GM19324 (cell line): ENCODE measurements at regions not wholly inside any gene's neighbourhood (a gene's known extent, or its start where the extent isn't known, plus 50 kb on each side); places are given as distances from the start of the nearest gene placed in this dataset.
"Not testable (repeated sequence)": the region's sequence is repeated elsewhere in the genome, so short reads cannot be mapped to it uniquely, and the experiment has no call there.

Experiments used
- ATAC-seq: cut with Tn5 transposase; IDR thresholded peaks from one replicate; pipeline ENCODE4 v1.9.1; 2021; ENCODE audit warnings: mild to moderate bottlenecking, moderate library complexity; ENCODE audit not compliant: unreplicated experiment, low FRiP score

DNA sequence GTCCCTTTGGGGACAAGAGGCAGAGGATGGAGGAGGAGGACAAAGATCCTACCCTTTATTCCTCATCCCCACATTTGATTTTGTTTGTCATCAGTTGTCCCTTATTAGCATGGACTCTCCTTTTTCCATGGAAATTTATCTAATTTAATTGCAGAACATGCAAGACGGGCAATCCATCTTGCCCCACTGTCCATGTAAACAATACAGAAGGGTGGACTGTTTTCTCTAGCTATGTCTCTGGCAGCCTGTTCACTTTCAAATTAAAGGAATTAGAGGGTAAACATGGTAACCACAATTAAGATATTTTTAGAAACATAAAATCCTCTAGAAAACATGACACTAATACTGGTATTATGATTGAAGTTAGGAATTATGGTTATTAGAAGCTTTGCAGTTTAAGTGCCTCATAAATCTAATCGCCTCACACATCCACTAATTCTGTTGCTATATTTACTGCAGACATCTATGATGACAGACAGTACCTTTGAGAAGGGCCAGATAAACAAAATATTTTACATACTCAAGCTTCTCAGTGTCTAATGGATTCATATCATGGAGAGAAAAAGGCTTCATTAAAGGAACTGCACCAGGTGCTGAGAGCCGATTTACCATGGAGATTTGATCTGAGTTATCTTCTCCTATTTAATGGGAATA is 215.5 kb downstream of the LNPK start:
- no peak for ATAC-seq

DNA sequence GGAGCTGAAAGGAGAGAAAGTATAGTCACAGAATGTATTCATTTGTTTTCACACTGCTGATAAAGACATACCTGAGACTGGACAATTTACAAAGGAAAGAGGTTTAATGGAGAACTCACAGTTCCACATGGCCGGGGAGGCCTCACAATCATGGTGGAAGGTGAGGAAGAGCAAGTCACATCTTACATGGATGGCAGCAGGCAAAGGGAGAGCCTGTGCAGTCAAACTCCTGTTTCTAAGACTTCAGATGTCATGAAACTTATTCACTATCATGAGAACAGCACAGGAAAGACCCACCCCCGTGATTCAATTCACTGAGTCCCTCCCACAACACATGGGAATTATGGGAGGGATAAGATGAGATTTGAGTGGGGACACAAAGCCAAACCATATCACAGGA is 224.7 kb downstream of the LNPK start:
- not testable (repeated sequence) for ATAC-seq

DNA sequence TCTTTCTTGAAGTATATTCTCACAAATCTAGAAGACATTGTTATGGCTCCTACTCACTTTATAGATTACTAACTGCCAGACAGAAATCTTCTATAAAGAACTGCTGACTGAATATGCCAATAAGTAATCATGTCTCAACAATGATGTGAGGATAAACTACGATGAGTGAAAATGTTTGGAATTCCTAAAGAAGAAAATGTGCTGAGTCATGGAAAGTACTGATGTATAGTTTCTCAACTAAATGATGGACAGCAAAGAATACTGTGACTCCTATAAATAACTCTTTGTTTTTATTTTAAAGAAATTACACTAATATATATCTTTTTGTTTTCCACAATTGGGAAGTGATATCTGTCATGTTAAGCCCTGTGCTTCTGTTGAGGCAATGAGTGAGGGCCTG is 232.9 kb downstream of the LNPK start:
- ATAC-seq = no peak

DNA sequence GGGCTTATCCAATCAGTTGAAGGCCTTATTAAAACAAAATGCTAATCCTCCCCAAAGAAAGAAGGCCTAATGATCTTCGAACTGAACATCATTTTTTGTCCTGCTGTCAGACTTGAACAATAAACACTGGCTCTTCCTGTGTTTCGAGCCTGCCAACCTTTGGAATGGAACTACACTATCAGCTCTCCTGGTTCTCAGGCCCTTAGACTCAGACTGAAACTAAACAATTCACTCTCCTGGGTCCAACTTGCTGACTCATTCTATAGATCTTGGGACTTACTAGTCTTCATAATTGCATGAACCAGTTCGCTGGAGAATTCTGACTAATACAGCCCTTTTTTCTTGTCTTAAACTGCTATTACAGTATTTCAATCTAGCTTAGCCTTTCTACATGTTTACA is 235.2 kb downstream of the LNPK start:
- ATAC-seq = no peak

DNA sequence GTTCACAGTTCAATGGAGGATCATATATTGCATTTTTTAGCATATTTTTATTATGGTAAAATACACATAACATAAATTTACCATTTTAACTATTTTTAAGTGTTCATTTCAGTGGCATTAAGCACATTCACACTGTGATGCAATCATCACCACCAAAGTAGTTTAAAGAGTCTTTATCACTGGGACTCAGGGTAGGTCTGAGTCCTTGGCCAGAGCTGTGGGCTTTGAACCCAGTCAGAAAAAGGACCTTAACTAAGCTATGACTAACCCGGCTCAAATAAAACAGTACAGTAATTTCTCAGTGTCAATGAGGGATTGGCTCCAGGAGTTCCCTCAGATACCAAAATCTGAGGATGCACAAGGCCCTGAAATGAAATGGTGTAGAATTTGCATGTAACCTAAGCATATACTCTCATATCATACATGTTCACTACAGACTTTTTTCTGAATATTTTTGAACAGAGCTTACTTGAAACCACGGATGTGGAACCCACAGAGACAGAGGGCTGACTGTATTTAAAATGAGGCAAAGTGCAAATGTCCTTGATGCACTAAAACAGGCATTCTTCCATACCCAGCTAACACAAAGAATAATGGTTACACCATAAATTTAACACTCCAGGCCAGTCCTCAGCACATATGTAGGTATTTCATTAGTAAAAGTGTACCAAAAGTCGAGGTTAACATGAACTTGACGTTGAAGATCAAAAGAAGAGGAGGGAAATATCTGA is 246.2 kb downstream of the LNPK start:
- no peak for ATAC-seq

DNA sequence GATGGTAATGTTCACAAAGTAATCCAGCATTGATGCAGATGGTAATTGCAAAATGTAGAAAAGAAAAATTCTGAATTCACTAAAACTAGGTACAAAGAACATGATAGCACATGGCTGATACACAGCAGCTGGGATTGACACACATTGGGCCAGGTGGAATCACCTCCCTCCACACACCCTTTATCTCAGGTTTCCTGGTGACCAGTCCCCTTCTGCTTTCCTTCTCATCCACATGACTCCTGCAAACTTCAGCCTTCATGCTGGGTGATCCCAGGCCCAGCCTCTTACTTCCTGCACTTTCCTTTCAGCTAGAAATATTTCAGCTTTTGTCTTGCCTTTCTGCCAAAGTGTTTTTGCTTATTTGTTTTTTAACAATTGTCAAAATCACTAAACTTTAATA is 246.9 kb downstream of the LNPK start:
- no peak for ATAC-seq

DNA sequence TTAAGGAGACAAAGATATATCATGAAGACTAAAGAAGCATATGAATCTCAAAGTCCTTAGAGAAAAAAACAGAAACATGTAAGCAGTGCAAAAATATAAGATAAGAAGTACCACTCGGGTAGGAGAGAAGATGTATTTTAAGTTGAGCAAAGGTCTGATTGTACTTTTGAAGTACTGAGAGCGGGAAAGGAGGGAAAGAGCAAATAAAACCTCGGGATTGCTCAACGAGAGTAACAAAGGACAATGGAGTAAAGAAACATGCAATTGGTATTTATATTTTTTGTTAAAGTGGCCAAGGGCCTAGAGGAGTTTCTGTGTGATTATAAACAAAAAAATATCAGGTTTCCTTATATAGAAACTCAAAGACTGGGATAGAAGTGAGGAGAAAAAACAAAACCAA is 251.9 kb downstream of the LNPK start:
- no peak for ATAC-seq

DNA sequence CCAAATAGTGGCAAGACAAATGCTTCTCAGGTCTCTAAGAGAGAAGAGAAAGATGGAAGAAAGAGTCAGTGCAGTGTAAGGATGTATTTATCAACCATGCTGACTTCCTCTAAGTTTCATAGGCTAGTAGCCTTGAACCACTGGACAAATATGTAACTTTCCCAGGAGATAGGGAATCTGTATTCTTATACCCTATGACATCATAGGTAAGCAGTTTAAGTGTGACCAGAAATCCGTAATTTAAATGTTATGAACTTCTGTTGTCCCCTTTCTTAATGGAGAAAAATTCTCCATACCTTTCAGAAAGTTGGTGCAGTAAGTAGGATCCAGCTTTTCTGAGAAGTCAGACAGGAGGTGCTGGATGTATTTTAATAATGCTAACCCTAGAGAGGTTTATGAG is 256.2 kb downstream of the LNPK start:
- no peak for ATAC-seq

DNA sequence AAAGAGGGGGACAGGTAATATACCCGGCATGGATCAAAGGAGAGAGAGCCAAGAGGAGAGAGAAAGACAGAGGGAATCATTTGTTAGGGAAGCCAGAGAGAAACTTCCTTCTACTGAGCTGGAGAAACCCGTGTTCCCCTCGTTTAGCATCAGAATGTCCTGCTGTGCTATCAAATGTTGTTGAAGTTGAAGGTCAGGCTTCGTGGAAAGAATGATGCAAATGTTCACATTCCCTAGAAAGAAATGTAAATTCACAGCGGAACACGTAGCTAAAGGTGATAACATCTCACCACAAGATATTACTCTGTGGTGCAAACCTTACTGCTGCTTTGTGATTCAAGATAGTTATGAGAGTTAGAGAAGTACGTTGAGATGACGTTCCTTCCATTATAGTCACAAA is 258.1 kb downstream of the LNPK start:
- no peak for ATAC-seq

DNA sequence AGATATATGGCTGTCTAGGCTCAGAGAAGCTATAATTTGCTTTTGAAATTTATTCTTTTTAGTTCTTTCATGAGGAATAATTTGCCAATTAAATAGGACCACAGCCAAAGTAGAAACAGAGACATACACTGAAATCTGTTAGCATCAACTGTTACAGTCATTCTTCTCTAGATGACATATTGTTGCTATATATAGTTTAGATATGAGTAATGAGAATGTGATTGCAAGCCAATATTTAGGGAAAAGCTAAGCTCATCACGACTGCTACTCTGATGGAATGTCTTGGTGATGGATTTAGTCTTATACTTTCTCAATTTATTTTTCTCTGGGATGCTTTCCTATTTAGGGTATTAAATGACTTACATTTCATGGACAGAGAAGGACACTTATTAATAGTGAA is 259.1 kb downstream of the LNPK start:
- no peak for ATAC-seq

DNA sequence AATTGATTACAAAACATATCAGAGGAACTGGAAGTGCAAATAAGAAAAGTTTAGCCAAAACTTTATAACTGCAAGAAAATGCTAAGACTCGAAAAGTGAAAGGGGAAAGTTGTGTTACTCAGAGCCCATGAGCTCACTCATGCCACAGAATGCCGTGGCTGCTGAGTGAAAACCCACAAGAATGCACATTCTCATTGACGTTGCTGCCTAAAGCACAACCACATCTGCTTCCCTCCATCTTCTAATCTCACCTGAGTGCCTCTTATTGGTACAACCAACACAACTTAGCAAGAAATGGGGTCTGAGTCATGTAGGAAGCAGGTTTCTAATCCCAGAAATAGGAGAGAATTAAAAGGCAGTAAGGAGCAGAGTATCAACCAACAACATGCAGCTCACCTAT is 259.7 kb downstream of the LNPK start:
- no peak for ATAC-seq

DNA sequence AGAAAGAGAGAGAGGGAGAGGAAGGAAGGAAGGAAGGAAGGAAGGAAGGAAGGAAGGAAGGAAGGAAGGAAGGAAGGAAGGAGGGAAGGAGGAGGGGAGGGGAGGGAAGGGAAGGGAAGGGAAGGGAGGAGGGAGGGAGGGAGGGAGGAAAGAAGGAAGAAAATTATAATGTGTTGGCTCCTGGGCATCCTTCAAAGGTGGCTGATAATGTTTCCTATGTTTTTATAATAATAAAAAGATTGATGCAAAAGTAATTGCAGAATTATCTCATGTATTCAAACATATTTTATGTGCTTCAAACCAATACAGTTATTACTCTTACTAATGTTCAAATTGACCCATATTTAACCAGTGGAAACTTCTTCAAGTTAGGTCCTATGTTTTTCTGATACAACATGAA is 260.9 kb downstream of the LNPK start:
- ATAC-seq = no peak

DNA sequence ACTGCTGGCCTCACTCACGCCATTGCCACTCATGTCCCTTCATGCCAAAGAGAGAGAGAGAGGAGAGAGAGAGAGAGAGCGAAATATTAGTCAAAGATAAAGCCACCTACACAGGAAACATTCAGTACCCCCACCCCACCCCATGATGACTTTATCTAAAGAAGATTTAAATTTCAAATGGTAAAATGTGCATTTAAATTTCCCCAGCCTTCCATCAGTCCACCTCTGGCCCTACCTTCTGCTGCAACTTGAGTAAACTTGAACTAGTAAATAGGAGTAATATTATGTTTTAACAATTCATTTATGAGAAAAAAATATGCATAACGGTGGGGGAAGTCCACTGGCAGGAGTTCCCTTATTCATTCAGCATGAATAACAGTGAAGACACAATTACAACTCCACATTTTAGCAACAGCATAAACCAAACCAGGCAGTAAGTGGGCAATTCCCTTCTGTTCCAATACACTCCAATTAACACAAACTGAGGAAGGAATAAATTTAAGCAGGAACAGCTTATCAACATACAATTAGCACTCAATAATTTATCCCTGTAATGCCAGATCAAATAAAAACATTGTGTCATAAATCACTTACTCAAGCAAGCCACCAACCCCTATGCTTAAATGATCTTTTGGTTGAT is 264.2 kb downstream of the LNPK start:
- no peak for ATAC-seq

DNA sequence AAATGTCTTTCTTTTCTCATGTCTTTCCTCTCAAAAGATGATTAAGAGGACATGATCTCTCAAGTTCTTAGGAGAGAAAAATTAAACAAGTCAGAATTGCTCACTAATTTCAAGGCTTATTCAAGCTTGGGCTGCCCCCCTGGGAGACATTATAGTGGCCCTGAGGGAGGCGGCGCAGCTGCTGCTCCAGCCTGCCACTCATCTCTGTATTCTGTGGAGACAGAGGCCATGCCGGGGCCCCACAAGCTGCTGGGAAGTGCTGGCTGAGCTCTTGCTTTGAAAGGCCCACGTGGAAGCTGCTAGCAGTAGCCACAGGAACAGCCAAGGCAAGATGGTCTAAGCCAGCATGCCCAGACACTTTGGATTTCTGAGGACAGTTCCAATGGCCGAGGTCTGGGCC is 267.4 kb downstream of the LNPK start:
- no peak for ATAC-seq

DNA sequence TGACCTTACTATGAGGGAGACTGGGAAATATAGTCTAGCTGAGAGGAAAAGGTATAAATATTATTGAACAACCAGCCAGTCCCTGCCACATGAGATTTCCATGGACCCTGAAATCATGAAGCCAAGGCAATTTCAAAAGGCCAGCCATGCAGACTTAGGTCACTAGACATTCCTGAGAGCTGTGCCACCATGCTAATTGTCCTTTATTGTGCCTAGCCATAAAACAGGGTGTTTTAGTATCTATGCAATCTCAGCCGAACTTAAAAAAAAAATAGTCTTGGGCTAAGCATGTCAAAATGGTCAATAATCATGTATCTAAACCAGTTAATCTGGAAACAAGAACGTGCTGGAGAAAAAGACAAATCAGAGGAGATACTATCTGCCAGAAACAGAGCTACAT is 269.5 kb downstream of the LNPK start:
- no peak for ATAC-seq

DNA sequence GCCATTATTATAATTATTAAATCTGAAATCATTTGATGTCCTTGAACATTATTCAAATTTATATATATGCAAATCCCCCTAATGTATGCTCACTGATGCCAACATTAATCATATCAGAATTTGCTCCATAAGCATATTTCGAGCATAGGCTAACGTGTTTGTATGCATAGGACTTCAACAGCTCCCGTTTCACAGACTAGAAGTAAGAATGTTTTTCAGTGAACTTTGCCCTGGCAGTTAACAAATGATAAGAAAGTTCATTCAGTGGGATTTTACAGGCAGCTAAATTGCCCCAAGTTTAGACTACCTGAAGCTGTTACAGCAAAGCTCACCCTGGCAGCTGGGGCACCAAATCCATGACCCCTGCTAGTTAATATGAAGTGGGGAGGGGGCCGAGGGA is 272.0 kb downstream of the LNPK start:
- ATAC-seq = no peak

DNA sequence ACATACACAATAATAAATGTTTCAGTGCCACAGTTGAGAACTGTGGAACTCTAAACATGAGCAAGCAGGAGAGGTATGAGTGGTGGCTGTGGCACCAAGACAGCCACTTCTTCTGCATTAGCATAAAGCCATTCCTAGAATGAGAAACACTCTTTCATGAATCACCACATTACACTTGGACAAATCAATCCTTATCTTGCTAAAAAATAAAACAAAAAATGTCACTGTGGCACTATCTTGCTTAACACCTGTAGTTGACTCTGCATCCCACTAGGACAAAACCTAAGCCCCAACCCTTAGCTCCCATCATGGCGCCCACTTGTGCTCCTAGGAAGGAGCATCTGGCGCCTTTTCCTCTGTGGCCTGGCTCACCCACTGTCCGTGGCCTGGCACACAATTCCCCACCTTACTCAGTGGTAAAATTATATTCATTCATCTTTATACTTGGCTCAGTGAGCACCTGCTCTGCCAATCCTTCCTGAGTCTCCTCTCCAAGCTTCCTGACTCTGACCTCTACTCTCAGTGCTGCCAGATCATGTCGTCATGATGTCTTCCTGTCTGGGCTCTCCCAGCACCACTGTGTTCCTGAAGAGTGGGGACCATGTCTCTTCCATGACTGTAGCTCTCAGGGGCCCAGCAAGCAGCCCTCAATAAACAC is 272.9 kb downstream of the LNPK start:
- no peak for ATAC-seq

DNA sequence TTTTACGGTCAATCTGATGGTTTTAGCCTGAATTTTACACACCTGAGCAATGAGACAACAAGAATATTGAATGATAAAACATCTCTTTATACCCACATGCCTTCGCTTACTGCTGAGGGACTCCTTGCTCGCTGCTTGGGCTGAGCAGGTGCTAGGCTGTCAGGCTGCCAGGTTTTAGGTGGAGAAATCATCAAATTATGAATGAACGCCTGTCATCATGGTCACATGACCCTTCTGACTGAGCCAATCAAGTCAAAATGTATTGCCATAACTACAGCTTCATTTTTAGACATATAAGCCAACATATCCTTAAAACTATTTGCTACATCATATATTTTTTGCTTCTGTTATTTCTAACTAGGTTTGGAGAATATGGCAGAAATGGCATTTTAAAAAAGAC is 274.0 kb downstream of the LNPK start:
- no peak for ATAC-seq

DNA sequence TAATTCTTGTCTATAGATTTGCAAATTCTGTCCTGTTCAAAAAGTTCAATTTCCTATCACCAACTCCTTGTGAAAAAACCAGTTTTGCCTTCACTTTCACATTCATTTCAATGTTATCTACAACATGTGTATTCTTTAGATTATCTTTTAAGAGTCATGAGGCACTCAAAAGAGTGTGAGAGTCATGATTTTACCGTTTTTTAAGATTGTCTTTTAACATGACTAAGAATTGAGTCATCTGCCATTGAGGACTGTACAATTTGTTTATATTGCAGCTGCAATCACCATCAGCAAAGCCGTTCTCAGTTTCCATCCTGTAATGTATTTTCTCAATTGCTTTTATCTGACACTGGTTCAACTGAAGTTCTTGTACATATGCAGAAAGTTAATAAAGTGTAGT is 275.8 kb downstream of the LNPK start:
- no peak for ATAC-seq

DNA sequence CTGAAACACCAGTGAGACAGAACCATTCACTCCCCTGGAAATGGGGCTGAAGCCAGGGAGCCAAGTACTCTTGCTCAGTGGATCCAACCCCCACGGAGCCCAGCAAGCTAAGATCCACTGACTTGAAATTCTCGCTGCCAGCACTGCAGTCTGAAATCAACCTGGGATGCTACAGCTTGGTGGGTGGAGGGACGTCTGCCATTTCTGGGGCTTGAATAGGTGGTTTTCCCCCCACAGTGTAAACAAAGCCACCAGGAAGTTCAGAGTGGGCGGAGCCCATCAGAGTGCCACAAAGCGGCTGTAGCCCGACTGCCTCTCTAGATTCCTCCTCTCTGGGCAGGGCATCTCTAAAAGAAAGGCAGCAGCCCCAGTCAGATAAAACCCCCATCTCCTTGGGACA is 292.8 kb downstream of the LNPK start:
- ATAC-seq = no peak

DNA sequence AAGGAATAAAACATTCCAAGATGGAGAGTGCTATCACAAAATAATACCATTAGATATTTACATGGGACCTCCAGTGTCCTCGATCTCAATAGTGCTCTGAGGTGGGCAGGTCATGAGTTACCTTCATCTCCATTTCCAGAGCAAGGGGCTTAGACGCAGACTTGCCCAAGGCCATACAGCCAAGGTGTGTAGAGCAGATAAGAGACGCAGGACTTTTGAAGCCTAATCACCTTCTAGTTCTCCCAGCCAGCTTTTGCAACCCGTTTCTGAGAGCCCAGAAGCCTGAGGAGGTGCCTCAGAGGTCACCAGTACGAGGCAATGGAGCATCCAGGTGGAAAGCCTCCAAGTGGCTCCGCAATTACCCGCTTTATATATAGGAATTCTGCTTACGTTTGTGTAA is 294.7 kb downstream of the LNPK start:
- no peak for ATAC-seq

DNA sequence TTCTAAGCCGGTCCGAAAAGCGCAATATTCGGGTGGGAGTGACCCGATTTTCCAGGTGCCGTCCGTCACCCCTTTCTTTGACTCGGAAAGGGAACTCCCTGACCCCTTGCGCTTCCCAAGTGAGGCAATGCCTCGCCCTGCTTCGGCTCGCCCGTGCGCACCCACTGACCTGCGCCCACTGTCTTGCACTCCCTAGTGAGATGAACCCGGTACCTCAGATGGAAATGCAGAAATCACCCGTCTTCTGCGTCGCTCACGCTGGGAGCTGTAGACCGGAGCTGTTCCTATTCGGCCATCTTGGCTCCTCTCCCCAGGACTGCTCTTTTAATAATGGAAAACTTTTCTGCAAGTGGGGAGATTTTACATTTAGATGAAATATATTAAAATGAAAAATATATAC is 297.5 kb downstream of the LNPK start:
- ATAC-seq = not testable (repeated sequence)
